ENCODE measurements at regions not wholly inside any gene's neighbourhood (a gene's known extent, or its start where the extent isn't known, plus 50 kb on each side); places are given as distances from the start of the nearest gene placed in this dataset.
"Not testable (repeated sequence)": the region's sequence is repeated elsewhere in the genome, so short reads cannot be mapped to it uniquely, and the experiment has no call there.

DNA sequence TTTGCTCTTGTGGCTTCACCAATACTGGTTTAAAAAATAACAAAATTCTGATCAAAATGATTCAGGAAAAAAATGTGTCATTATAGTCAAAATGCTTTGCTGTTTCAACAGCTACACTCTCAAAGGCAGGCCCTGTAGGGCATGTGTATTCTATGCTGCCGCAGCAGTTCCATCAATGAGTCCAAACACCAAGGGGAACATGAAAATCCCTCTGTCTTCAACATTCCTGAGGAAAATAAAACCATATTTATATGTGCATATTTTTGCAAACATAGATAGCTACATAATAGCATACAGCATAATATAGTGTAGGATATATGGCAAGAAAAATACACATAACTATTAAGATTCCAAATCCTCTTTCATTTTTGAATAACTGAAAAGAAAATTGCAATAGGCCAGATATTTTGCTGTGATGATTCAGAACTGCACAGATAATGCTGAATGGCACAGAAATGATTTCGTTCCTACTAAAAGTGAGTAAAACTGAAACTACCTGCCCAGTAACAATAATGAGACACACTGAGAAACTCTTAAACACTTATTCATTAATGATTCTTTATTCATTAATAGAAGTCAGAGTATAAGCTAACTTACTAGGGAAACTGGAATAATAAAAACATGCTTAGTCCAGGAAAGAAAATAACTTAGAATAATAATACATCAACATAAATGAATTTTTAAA lies 343.8 kb downstream of the SUCLG1 start:
- no peak for TF ChIP-seq EZH2 (IDR thresholded peaks at IDR 0.05; ENCODE audit: low read length)
- TF ChIP-seq, protein P1, sequence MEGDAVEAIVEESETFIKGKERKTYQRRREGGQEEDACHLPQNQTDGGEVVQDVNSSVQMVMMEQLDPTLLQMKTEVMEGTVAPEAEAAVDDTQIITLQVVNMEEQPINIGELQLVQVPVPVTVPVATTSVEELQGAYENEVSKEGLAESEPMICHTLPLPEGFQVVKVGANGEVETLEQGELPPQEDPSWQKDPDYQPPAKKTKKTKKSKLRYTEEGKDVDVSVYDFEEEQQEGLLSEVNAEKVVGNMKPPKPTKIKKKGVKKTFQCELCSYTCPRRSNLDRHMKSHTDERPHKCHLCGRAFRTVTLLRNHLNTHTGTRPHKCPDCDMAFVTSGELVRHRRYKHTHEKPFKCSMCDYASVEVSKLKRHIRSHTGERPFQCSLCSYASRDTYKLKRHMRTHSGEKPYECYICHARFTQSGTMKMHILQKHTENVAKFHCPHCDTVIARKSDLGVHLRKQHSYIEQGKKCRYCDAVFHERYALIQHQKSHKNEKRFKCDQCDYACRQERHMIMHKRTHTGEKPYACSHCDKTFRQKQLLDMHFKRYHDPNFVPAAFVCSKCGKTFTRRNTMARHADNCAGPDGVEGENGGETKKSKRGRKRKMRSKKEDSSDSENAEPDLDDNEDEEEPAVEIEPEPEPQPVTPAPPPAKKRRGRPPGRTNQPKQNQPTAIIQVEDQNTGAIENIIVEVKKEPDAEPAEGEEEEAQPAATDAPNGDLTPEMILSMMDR (optimal IDR thresholded peaks at IDR 0.05 in 1 of 3, IDR thresholded peaks at IDR 0.05 in 1 of 3, conservative IDR thresholded peaks at IDR 0.05 in 1 of 3; ENCODE audit: extremely low read depth in 1 of 3, insufficient read depth in 2 of 3, low read length in 3 of 3) = no peak
- Histone ChIP-seq H3K9me3 (ENCODE audit: control insufficient read depth, low read depth, low read length) (no peaks in the 10 kb centered on the region), H3K36me3 (ENCODE audit: control insufficient read depth in 2 of 2, extremely low read depth in 1 of 2, insufficient read depth in 2 of 2, low read length in 2 of 2) (no peaks in the 10 kb centered on the region), H3K79me2 (ENCODE audit: control insufficient read depth, insufficient read depth, low read length) (no peaks in the 10 kb centered on the region), H3K27ac (ENCODE audit: control insufficient read depth, insufficient read depth, low read length) (no peak overlapping the region), H3K9me1 (ENCODE audit: control insufficient read depth, extremely low read depth, insufficient read depth, low read length) (no peaks in the 10 kb centered on the region), H3K4me2 (ENCODE audit: control insufficient read depth, extremely low read depth, insufficient read depth, low read depth, low read length) (no peak overlapping the region), H3K27me3 (ENCODE audit: control insufficient read depth, extremely low read depth, insufficient read depth, low read length) (no peaks in the 10 kb centered on the region), H3K4me1 (ENCODE audit: control insufficient read depth, extremely low read depth, insufficient read depth, low read length) (no peaks in the 10 kb centered on the region), H4K20me1 (ENCODE audit: control insufficient read depth, extremely low read depth, insufficient read depth, low read length) (no peaks in the 10 kb centered on the region), H3K4me3 (ENCODE audit: control insufficient read depth in 2 of 3, extremely low read depth in 1 of 3, insufficient read depth in 2 of 3, low read depth in 1 of 3, low read length in 3 of 3) (no peak overlapping the region), H3K9ac (ENCODE audit: control insufficient read depth, extremely low read depth, insufficient read depth, low read length) (no peak overlapping the region), H2AFZ (ENCODE audit: control insufficient read depth, low read length) (no peak overlapping the region)
- dilution Hi-C loops (cut with MboI; ENCODE audit: extremely low pct_ligation_motif_present, low sequenced_read_pairs) = no loop called here
- DNase-seq (ENCODE audit: low read depth, low spot score) = no peak
- no peak for FAIRE-seq

DNA sequence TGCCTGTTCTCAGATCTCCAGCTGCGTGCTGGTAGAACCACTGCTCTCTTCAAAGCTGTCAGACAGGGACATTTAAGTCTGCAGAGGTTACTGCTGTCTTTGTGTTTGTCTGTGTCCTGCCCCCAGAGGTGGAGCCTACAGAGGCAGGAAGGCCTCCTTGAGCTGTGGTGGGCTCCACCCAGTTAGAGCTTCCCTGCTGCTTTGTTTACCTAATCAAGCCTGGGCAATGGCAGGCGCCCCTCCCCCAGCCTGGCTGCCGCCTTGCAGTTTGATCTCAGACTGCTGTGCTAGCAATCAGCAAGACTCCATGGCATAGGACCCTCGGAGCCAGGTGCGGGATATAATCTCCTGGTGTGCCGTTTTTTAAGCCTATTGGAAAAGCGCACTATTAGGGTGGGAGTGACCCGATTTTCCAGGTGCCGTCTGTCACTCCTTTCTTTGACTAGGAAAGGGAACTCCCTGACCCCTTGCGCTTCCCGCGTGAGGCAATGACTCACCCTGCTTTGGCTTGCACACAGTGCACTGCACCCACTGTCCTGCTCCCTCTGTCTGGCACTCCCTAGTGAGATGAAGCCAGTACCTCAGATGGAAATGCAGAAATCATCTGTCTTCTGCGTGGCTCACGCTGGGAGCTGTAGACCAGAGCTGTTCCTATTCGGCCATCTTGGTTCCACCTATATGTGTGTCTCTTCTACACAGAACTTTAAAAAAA lies 355.1 kb downstream of the SUCLG1 start:
- H3K27me3 ChIP-seq (ENCODE audit: control insufficient read depth, extremely low read depth, insufficient read depth, low read length); H3K4me3 ChIP-seq (ENCODE audit: control insufficient read depth in 2 of 3, extremely low read depth in 1 of 3, insufficient read depth in 2 of 3, low read depth in 1 of 3, low read length in 3 of 3); dilution Hi-C loops (cut with MboI; ENCODE audit: extremely low pct_ligation_motif_present, low sequenced_read_pairs); H3K9ac ChIP-seq (ENCODE audit: control insufficient read depth, extremely low read depth, insufficient read depth, low read length); H3K9me1 ChIP-seq (ENCODE audit: control insufficient read depth, extremely low read depth, insufficient read depth, low read length); FAIRE-seq; H3K36me3 ChIP-seq (ENCODE audit: control insufficient read depth in 2 of 2, extremely low read depth in 1 of 2, insufficient read depth in 2 of 2, low read length in 2 of 2); H3K9me3 ChIP-seq (ENCODE audit: control insufficient read depth, low read depth, low read length); H3K4me2 ChIP-seq (ENCODE audit: control insufficient read depth, extremely low read depth, insufficient read depth, low read depth, low read length); H3K27ac ChIP-seq (ENCODE audit: control insufficient read depth, insufficient read depth, low read length); H4K20me1 ChIP-seq (ENCODE audit: control insufficient read depth, extremely low read depth, insufficient read depth, low read length); H2AFZ ChIP-seq (ENCODE audit: control insufficient read depth, low read length); H3K79me2 ChIP-seq (ENCODE audit: control insufficient read depth, insufficient read depth, low read length); DNase-seq (ENCODE audit: low read depth, low spot score); H3K4me1 ChIP-seq (ENCODE audit: control insufficient read depth, extremely low read depth, insufficient read depth, low read length): not testable (repeated sequence)
